HG03521 (cell line): ENCODE measurements at regions not wholly inside any gene's neighbourhood (a gene's known extent, or its start where the extent isn't known, plus 50 kb on each side); places are given as distances from the start of the nearest gene placed in this dataset.
"Not testable (repeated sequence)": the region's sequence is repeated elsewhere in the genome, so short reads cannot be mapped to it uniquely, and the experiment has no call there.

Source experiments
- ATAC-seq: cut with Tn5 transposase; IDR thresholded peaks from one replicate; pipeline ENCODE4 v1.9.1; 2021; ENCODE audit warnings: mild to moderate bottlenecking, moderate library complexity; ENCODE audit not compliant: unreplicated experiment

DNA sequence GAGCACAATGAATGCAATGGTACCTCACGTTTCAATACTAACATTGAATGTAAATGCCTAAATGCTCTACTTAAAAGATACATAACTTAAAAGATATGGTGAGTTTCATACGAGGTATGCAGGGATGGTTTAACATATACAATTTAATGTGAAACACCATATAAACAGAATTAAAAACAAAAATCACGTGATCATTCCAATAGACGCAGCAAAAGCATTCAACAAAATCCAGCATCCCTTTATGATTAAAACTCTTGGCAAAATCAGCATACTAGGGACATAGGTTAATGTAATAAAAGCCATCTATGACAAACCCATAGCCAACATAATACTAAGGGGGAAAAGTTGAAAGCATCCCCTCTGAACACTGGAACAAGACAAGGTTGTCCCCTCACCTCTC lies 845.7 kb downstream of the SLC16A7 start:
- ATAC-seq = no peak

DNA sequence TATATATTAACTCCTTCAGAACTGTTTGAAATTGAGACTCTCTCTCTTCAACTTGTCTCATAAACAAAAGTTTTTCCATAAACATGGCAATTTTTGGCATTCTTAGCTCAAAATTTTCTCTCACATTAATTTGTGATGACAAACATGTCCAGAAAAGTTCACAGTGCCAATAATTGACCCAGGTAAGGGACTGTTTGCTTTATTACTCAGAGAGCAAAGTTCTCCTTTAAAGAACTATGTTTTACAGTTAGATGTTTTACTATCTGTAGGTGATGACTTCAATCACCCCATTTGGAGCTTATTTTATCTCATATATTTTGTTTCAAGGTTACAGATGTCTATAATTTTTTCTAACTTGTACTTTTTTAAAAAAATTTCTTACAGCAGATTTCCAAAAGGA lies 855.6 kb downstream of the SLC16A7 start:
- no peak for ATAC-seq

DNA sequence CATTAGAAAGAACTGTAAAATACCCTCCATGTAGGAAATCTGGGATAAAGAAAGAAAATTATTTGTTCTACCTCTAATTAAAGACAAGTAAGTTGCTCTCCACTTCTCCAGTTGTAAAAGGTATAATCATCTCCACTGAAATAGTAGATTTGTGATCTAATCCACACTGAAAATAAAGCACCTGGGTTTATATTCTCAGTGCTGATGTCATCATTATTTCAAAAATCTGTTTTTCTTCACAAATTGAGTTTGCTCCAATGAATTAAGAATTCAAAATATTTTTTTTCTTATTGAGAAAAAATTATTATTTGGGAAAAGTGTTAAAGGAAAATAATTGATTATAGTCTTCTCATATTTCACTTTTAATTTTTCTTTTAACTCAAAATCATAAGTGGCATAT lies 869.2 kb downstream of the SLC16A7 start:
- no peak for ATAC-seq

DNA sequence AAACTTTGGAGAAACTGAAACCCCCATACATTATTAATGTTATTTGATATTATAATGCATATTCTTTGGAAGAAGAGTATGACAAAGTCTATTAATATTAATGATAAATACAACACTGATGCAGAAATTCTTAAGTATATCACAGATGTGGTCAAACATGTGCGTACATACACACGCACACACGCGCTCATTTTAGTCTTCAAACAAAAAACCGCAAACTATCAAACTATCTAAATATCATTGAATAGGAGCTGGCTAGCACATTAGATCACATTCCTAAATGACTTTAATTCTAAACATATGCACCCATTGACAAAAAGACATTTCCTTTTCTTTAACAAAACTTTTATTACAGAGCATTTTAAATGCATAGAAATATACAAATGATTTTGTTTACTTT lies 872.7 kb downstream of the SLC16A7 start:
- no peak for ATAC-seq

DNA sequence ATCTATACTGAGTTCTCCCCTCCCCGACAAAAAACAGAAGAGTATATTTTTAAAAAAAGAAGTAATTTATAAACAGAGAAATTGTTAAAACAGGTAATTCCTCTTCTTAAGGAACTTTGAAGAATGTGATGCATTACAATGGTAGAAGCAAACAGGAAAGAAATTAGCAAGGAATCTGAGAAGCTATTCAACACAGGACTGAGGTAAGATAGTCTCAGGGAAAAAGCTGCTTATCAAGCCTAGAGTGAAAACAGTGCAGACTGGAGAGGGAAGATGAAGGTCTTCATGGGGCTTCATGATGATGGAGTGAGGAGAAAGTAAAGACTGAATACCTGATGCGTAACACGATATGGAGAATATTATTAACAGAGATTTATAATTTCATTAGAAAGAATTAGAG lies 880.0 kb downstream of the SLC16A7 start:
- ATAC-seq = no peak

DNA sequence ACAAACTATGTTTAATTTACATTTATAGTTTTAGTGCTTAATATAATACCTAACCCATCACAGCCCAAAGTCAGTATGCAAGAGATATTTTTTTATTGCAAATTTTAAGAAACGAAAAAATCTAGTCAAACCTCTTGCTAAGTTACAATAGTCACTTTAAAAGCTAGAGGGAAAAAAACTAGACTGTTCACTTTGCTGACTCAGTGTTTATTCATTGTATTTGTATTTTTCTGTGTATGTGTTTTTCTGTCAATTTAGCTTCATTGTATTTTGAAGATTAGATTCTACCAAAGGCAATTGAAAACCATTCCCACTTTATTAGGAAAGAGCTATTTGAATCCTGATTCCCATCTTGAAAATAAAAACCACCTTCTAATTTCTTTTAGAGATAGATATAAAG lies 891.5 kb downstream of the SLC16A7 start:
- no peak for ATAC-seq

DNA sequence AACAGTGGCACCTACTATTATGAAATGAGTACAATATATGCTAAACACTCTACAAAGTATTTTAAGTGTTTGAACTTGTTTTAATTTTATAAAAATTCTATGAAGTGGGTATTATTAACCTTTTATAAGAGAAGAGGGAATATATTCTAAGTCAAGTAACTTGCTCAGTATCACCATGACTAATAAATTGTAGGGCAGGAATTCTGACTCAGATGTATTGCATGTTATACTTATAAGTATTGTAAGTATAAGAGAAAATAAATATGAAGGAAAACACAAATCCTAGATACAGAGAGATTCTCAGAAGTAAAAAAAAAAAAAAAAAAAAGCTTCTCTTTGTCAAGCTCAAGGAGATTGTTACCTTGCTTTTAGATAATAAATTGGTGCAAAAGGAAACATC lies 893.2 kb downstream of the SLC16A7 start:
- no peak for ATAC-seq

DNA sequence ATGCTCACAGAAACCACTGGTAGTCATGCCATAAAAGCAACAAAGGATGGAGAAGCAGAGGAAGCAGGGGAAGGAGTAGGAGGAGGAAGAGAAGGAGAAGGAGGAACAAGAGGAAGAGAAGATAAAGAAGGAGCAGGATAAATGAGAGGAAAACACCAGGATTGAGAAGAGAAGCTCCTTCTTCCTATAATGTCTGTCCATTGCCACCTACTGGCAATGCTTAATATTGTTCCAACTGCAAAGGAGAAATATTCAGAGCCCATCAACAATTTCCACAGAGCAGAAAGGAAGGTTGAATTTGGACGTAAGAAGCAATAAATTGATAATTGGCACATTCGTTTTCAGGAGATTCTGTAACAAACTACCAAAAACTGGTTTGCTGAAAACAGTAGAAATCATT lies 898.4 kb downstream of the SLC16A7 start:
- no peak for ATAC-seq

DNA sequence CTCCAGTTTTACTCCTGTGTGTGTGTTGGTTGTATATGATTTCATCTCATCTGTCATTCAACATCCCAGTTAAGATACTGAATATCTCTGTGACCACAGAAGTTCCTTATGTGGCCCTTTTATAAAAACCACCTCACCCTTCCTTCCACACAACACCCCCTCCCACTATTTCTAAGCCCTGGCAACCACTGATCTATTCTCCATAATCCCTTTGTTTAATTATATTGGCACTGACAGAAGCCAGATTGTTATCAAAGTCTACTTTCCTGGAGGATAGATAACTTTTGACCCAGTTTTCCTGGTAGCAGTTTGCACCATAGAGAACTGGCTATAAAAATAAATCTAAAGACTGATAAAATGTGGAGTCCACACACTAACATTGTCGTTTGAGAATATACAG lies 902.8 kb downstream of the SLC16A7 start:
- ATAC-seq = no peak

DNA sequence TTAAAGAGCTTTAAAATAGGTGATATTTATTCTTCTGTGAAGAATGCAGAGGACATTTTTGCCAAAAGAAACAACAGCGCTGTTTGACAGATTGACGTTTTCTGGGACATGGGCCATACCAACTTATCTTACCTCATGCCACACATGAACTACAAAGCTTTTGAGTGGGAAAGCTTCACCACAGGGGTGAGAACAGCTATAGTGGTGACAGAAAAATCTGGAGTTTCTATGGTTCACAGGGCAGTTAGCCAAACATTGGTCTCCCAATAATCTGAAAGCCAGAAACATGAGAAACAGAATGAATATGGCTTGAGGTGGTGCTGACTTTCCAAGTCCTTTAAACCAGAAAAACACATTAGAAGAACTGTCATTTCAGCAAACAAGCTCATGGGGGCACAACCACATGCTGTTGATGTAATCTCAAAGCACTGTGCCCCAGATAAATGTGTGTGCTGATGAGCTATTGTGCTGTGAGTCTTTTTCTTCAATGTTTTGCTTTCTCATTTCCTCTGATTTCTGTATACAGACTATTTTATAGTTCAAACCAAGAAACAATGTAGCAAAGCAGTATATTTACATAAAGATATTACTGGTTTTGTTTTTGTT lies 905.4 kb downstream of the SLC16A7 start:
- ATAC-seq = no peak

DNA sequence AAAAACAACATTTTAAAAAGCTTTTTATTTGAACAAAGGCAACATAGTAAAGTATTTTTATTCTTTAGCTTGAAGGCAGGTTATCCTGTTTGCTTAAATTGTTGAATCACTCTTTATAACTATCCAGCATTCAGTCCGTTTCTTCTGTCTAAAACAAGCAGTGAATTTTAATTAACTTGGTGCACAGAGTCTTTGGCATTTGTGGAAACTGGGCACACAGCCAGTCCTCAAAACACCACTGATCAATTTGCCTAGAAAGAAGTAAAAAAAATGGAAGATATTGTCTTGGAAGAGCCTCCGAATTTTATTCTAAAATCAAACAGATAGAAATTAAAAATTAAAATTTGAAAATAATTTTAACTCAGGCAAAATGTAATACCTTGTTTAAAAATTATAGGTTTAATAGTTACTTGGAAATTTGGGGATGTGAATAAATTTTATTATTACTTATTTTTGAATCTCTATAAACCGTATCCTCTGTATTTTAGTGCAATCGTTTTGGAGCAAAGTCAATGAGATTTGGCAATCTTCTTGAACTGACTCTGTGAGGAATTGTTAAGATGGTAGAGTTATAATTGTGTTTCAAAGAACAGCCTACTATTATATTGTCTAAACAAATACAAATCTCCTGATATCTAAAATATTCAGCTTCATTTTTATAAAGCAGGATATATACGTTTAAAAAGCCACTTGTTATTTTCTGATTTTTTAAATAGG lies 927.0 kb downstream of the SLC16A7 start:
- no peak for ATAC-seq

DNA sequence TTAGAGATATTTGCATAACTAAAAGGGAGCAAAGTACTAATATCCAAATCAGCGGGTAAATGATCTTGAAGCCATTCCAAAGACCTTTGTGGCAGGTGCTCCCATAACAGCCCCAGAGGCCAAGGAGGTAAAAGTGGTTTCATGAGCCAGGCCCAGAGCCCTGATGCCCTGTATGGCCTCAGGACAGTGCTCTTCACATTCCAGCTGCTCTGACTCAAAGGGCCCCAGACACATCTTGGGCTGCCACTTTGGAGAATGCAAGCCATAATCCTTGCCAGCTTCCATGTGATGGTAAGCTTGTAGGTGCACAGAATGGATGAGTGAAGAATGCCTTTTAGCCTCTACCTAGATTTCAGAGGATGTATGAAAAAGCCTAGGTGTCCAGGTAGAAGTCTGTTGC lies 933.4 kb downstream of the SLC16A7 start:
- ATAC-seq = no peak

DNA sequence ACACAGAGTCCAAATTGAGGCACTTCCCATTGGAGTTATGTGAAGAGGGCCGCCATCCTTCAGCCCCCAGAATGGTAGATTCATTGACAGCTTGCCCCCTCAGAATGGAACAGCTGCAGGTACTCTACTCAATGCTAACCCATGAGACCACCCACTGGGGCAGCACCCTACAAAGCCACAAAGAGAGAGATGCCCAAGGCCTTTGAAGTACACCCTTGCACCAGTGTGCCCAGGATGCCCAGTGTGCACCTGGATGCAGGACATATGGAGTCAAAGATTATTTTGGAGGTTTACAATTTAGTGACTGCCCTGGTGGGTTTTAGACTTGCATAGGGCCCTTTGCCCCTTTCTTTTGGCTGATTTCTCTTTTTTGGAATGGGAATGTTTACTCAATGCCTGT lies 933.9 kb downstream of the SLC16A7 start:
- ATAC-seq = no peak

DNA sequence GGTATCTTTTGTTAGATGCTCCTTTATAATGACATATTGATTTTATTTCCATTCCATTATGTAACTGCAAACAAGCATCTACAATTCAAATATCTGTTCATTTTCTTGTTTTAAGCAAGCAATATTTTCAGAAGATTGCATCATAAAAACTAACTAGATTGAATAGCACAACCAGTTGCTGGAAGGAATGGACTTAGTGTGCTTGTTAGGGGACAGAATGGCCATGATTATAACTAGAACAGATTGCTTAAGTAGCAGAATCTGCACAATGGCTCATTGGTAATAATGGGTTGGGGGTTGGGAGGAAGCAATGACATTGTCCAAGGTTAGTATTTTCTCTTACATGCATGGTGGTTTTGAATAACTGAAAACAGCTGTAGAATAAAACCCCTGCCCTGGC lies 939.5 kb downstream of the SLC16A7 start:
- no peak for ATAC-seq

DNA sequence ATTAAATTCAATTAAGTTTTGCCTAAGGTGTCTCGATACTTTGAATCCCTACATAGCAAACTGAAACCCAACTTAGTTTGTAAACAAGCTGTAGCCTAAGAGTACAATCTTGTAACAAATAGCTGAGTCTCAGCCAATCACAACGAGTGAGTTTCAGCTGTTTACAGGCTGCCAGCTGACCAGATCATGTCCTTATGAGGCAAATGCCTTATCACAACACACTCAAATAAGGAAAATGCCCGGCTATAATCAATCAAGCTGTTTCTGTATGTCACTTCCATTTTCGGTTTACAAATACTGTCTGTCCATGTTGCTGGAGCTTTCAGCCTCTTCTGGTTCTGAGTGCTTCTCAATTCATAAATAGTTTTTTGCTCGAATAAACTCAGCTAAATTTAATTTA lies 943.8 kb downstream of the SLC16A7 start:
- no peak for ATAC-seq

DNA sequence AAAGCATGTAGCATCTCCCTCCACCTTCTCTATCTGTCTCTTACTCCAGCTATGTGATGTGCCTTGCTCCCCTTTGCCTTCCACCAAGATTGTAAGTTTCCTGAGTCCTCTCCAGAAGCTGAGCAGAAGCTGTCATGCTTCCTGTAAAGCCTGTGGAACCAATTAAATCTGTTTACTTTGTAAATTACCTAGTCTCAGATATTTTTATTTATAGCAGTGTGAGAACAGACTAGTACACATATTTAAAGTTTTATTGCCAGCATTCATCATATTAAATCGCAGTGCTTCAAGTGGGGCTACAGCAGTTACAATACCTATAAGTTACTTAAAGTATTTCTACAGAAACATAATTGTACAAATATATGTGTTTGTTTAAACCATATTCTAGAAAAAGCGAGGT lies 973.1 kb downstream of the SLC16A7 start:
- ATAC-seq = no peak

DNA sequence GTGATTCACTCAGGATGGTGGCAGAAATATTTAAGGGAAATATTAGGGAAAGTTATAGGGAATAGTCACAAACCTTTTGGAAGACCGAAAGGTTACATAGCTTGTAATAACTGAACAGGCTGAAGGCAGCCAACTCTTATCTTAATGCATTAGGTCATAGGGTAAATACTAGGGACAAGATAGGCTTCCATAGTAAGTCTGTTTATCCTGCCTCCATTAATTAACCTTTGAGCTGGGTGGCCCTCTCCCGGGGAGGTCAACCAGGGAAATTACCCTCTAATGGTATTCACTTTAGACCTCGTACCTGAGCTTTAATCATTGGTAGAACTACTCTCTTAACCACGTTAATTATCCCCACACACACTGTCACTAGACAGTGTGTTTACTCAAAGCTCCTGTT lies 981.8 kb downstream of the SLC16A7 start:
- ATAC-seq = no peak

DNA sequence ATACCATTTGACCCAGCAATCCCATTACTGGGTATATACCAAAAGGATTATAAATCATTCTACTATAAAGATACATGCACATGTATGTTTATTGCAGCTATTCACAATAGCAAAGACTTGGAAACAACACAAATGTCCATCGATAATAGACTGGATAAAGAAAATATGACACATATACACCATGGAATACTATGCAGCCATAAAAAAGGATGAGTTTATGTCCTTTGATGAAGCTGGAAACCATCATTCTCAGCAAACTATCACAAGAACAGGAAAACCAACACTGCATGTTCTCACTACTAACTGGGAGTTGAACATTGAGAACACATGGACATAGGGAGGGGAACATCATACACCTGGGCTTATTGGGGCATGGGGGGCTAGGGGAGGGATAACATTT lies 991.8 kb downstream of the SLC16A7 start:
- ATAC-seq = not testable (repeated sequence)

DNA sequence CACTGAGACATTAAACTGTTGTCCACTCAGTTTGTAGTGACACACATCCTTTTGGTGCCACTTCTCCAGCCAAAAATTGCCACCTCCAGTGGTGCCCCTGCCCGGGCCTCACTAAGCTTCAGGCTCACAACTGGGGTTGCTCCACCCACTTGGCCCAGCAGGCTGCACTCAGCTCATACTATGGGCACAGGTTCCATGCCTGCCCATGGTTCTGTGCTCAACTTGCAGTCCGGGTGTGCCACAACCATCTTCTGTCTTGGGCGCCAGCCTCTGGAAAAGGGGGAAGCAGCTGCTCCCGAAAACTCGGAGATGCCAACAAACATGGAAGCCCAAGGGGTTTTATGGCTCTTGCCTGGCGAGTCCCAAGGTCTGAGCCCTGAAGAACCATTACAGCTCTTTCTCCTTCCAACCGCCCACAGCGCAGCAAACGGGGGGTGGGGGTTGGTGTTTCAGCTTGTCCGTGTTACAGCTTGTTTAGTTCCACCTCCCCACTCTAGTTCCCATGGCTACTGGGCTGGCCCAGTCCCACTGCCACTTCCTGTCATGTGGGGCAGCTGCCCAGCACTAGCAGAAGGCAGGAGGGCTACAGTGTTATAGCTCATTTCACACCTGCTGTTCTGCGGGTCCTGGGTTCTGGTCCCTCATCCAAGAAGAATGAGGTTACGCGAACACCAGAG lies 998.3 kb downstream of the SLC16A7 start:
- no peak for ATAC-seq

DNA sequence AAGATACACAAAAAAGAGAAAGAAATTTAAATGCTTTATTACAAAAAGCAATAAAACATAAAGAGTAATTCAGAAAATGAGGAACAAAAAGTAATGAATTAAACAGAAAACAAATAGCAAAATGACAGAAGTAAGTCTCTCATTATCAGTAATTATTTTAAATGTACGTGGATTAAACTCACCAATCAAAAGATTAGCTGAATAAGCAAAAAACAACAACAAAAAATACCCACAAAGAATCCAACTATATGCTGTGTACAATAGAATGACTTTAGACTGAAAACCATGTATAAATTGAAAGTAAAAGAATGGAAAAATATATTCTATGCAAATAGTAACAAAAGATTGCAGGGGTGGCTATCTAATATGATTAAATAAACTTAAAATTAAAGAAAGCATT lies 1006.8 kb downstream of the SLC16A7 start:
- ATAC-seq = no peak

DNA sequence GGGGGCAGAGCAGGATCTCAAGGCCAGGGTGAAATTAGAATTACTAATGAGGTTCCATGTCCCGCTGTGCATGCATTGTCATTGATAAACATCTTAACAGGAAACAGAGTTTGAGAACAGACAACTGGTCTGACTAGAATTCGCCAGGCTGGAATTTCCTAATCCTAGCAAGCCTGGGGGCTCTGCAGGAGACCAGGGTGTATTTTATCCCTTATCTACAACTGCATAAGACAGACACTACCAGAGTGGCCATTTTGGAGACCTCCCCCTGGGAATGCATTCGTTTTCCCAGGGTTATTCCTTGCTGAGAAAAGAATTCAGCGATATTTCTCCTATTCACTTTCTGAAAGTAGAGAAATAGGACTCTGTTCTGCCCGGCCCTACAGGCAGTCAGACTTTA lies 1007.6 kb downstream of the SLC16A7 start:
- ATAC-seq = not testable (repeated sequence)

DNA sequence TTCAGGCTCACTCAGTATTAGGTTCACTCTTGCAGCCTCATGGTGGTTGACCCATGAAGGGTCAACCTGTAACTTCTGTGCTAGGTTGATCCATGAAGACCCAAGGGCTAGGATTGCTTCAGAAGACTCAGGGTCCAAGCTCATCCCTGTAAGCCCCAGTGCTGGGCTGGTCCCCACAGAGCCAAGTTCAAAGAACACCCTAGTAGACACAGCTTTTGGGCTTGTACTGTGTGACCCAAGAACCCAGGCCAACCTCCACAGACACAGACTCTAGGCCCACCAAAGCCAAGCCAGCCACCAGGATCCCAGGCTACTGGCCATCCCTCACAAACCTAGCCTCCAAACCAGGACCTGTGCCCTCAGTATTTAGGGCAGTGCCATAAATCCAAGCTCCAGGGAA lies 1020.6 kb downstream of the SLC16A7 start:
- no peak for ATAC-seq
